ENCODE measurements at regions not wholly inside any gene's neighbourhood (a gene's known extent, or its start where the extent isn't known, plus 50 kb on each side); places are given as distances from the start of the nearest gene placed in this dataset.

DNA sequence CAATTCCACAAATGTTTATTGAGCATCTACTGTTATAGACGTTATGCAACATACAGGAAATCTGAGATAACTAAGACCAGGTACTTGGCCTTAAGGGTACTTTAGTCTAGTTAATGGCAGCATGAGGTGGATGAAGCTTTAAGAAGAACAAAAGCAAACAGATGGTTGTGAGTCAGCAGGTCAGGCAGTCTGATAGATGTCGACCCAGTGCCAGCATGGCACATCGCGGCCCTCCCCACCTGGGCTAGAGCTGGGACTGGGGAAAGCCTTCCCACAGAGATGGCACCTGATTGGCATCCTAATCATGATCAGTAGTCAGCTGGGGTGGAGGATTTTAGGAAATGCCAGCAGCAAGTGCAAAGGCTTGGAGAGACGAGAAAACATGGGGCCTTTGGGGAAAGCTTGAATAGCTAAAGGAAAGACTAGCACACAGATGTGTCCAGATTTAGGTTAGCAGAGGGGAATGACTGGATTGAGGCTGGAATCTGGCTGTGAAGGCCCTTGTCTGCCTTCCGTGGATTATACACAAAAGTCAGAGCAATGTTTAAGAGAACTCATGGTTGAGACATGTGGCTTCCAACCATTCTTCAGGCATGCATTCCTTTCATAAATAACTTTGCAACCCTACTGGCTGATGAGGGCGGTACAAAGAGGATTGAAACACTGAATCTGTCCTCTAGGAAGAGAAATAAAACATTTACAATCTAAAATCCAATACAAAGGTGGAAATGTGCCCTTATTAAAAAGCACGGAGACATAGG is 395.4 kb upstream of the WWC1 start:
- H3K36me3 ChIP-seq = no peaks in the 10 kb centered on the region
- TF ChIP-seq CTCF (IDR thresholded peaks at IDR 0.05; ENCODE audit: low read depth, low read length) = no peak
- no peaks in the 10 kb centered on the region for H3K4me1 ChIP-seq (ENCODE audit: low read depth)
- H3K4me3 ChIP-seq = no peak overlapping the region
- H3K27ac ChIP-seq = no peak overlapping the region
- H3K9me3 ChIP-seq (ENCODE audit: low read depth) = no peaks in the 10 kb centered on the region
- no peaks in the 10 kb centered on the region for H3K27me3 ChIP-seq
- no peak for DNase-seq (ENCODE audit: low read depth in 1 of 2, low spot score in 1 of 2)

DNA sequence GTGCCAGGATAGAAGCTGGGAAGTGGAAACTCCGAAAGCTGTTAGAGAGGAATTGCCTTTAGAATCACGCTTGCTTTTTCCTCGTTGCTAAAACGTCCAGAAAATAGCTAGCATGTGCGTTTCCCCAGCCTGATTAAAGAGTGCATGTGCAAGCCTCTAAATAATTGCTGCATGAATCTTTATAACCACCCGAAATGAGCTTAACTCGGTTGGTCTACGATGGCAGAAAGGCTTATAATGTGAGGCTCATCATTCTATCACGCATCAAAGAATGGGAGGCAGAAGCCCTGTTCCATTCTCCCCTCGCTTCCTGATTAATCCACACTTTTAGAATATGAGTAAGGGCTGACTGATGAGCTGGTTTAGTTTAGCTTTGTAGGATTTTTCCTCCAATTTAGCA is 394.6 kb upstream of the WWC1 start:
- Histone ChIP-seq H3K4me1 (ENCODE audit: low read depth) (no peaks in the 10 kb centered on the region), H3K4me3 (no peak overlapping the region), H3K36me3 (no peaks in the 10 kb centered on the region), H3K27me3 (no peaks in the 10 kb centered on the region), H3K27ac (no peak overlapping the region), H3K9me3 (ENCODE audit: low read depth) (no peaks in the 10 kb centered on the region)
- DNase-seq (ENCODE audit: low read depth in 1 of 2, low spot score in 1 of 2) = no peak
- TF ChIP-seq CTCF (IDR thresholded peaks at IDR 0.05; ENCODE audit: low read depth, low read length) = no peak

DNA sequence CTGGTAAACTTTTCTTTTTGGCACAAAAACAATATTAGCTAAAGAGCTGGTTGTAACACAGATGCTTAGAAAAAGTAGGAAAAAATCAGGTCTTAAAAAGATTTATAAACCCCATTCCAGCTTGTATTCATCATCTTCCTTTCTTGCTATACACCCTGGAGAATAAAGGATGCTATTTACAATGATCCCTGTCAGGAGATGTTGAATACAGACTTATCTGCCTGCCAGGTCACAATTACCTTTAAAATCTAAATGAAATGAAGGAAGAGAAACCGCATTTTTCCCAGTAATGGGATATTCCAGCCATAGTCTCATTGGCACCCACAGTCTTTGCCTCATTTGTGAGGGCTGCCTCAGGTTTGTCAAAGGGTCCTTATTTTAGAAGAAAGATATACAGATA is 394.1 kb upstream of the WWC1 start:
- Histone ChIP-seq H3K27me3 (no peaks in the 10 kb centered on the region), H3K36me3 (no peaks in the 10 kb centered on the region), H3K4me3 (no peak overlapping the region), H3K27ac (no peak overlapping the region), H3K4me1 (ENCODE audit: low read depth) (no peaks in the 10 kb centered on the region), H3K9me3 (ENCODE audit: low read depth) (no peaks in the 10 kb centered on the region)
- no peak for DNase-seq (ENCODE audit: low read depth in 1 of 2, low spot score in 1 of 2)
- TF ChIP-seq CTCF (IDR thresholded peaks at IDR 0.05; ENCODE audit: low read depth, low read length) = no peak

DNA sequence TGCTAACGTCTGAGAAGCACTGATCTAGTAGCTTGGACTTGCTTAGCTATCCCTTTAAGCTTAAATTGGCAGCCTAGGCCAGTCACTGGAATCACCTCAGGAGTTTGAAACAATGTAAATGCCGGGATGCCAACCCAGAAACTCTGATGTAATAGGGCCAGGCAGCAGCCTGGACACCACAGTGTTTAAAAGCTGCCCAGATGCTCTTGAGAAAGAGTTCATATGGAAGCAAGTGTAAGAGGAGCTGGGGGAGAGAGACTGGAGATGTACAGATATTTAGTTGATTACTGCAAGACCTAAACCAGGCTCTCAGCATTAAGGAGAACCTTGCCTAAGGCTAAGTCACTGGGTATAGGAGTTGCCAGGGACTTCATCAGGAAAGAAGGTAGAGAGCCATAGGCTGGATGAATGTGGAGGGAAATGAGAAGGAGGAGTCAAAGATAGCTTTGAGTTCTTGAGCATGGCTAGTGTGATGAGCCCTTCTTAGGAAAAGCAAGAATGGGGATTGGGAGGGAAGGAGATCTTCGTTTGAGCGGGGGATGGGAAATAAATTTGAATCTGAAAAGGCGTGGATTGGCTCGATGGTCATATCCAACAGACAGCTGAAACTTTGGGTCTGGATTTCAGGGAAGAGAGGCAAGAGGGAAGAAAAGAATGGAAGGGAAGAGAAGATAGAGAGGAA is 392.9 kb upstream of the WWC1 start:
- no peak for DNase-seq (ENCODE audit: low read depth in 1 of 2, low spot score in 1 of 2)
- H3K27me3 ChIP-seq = no peaks in the 10 kb centered on the region
- no peak overlapping the region for H3K4me3 ChIP-seq
- no peaks in the 10 kb centered on the region for H3K9me3 ChIP-seq (ENCODE audit: low read depth)
- H3K27ac ChIP-seq = no peak overlapping the region
- H3K4me1 ChIP-seq (ENCODE audit: low read depth) = no peaks in the 10 kb centered on the region
- TF ChIP-seq CTCF (IDR thresholded peaks at IDR 0.05; ENCODE audit: low read depth, low read length) = no peak
- no peaks in the 10 kb centered on the region for H3K36me3 ChIP-seq

GRCh38 chr5:167899490-167900070 is 391.9 kb upstream of the WWC1 start:
- no peak for TF ChIP-seq CTCF (IDR thresholded peaks at IDR 0.05; ENCODE audit: low read depth, low read length)
- H3K36me3 ChIP-seq = no peaks in the 10 kb centered on the region
- H3K27ac ChIP-seq = no peak overlapping the region
- no peak overlapping the region for H3K4me3 ChIP-seq
- H3K9me3 ChIP-seq (ENCODE audit: low read depth) = no peaks in the 10 kb centered on the region
- peak in 1 of 2 donors; percentile 57 for DNase-seq (ENCODE audit: low read depth in 1 of 2, low spot score in 1 of 2)
- no peaks in the 10 kb centered on the region for H3K27me3 ChIP-seq
- H3K4me1 ChIP-seq (ENCODE audit: low read depth) = no peaks in the 10 kb centered on the region

Measured in cardiac muscle cell (in vitro differentiated cells and primary cell).